NCI-H2029 (cell line): ENCODE measurements at regions not wholly inside any gene's neighbourhood (a gene's known extent, or its start where the extent isn't known, plus 50 kb on each side); places are given as distances from the start of the nearest gene placed in this dataset.

Experiments used
- DNase-seq: peaks from one replicate; lab custom pipeline; 2025; lab: John Stamatoyannopoulos, UW

- no peak for DNase-seq
These were observed 160.3 kb downstream of the PTEN start for GRCh38 chr10:88023676-88024075.

- no peak for DNase-seq
These were observed 162.6 kb downstream of the PTEN start for GRCh38 chr10:88026031-88026430.

GRCh38 chr10:88027570-88027969 lies 164.1 kb downstream of the PTEN start:
- no peak for DNase-seq

- DNase-seq = no peak
These were observed 164.6 kb downstream of the PTEN start for GRCh38 chr10:88028072-88028471.

GRCh38 chr10:88028654-88029053 lies 165.2 kb downstream of the PTEN start:
- no peak for DNase-seq

- no peak for DNase-seq
These were observed 169.1 kb downstream of the PTEN start for GRCh38 chr10:88032566-88032965.

GRCh38 chr10:88033385-88033784 lies 170.0 kb downstream of the PTEN start:
- DNase-seq = no peak

GRCh38 chr10:88033793-88034192 lies 170.4 kb downstream of the PTEN start:
- no peak for DNase-seq

GRCh38 chr10:88036126-88036525 lies 172.7 kb downstream of the PTEN start:
- no peak for DNase-seq

- DNase-seq = no peak
These were observed 174.2 kb downstream of the PTEN start for GRCh38 chr10:88037623-88038022.

- DNase-seq = no peak
These were observed 174.8 kb downstream of the PTEN start for GRCh38 chr10:88038268-88038667.

- DNase-seq = no peak
These were observed 176.2 kb downstream of the PTEN start for GRCh38 chr10:88039496-88040200.

GRCh38 chr10:88041243-88042159 lies 178.1 kb downstream of the PTEN start:
- DNase-seq = no peak

GRCh38 chr10:88042160-88043100 lies 179.0 kb downstream of the PTEN start:
- DNase-seq = no peak

GRCh38 chr10:88045096-88045495 lies 181.7 kb downstream of the PTEN start:
- no peak for DNase-seq

GRCh38 chr10:88045656-88046415 lies 182.4 kb downstream of the PTEN start:
- DNase-seq = no peak

- DNase-seq = no peak
These were observed 184.2 kb downstream of the PTEN start for GRCh38 chr10:88047579-88047978.

- DNase-seq = no peak
These were observed 184.9 kb downstream of the PTEN start for GRCh38 chr10:88048312-88048711.

- DNase-seq = no peak
These were observed 185.8 kb downstream of the PTEN start for GRCh38 chr10:88049204-88049603.

GRCh38 chr10:88057720-88058119 lies 194.3 kb downstream of the PTEN start:
- no peak for DNase-seq

GRCh38 chr10:88058750-88059149 lies 195.3 kb downstream of the PTEN start:
- DNase-seq = no peak
